IMR-90 (cell line): ENCODE measurements at regions not wholly inside any gene's neighbourhood (a gene's known extent, or its start where the extent isn't known, plus 50 kb on each side); places are given as distances from the start of the nearest gene placed in this dataset.

Experiments
- ATAC-seq: fragments of 200-7000 bp; cut with Tn5 transposase; 2 replicates; pipeline ENCODE4 v1.9.1; 2020; ENCODE audit warnings: low read depth, mild to moderate bottlenecking, moderate library complexity
- BruUV-seq: library from RNA; stranded (reverse); fragments of 400-500 nt; replicated peaks from 2 replicates; lab custom pipeline; 2021; lab: Mats Ljungman, UMichigan
- CTCF ChIA-PET: fragments of 300-600 bp; formaldehyde crosslinking; extraction: SDS; loops from one replicate; lab custom pipeline; 2021; ENCODE audit warnings: antibody characterized with exemption; lab: Yijun Ruan, JAX
- POLR2A ChIA-PET: fragments of 300-600 bp; sonication (Branson Sonifier 250); formaldehyde crosslinking; loops from one replicate; lab custom pipeline; 2022; ENCODE audit warnings: antibody characterized with exemption; ENCODE audit not compliant: unreplicated experiment; lab: Charles Lee
- DNase-seq: peaks from one replicate; pipeline ENCODE4 v3.0.0; 2013
- H2AFZ ChIP-seq: replicated peaks from 2 replicates; pipeline ENCODE3; 2013; ENCODE audit warnings: low read length, mild to moderate bottlenecking; ENCODE audit not compliant: poor library complexity
- H2AK5ac ChIP-seq: 2 replicates; pipeline ENCODE4 v1.6.1; 2013; ENCODE audit warnings: low read depth, low read length, inconsistent platforms
- H2AK9ac ChIP-seq: replicated peaks from 2 replicates; pipeline ENCODE3; 2013; ENCODE audit warnings: mild to moderate bottlenecking, low read depth, low read length, moderate library complexity; ENCODE audit not compliant: poor library complexity
- H2BK120ac ChIP-seq: 2 replicates; pipeline ENCODE4 v1.6.1; 2013; ENCODE audit warnings: low read depth, low read length, inconsistent platforms
- H2BK15ac ChIP-seq: 3 replicates; pipeline ENCODE4 v1.6.1; 2013; ENCODE audit warnings: low read depth, low read length, inconsistent platforms
- H2BK20ac ChIP-seq: 2 replicates; pipeline ENCODE4 v1.6.1; 2013; ENCODE audit warnings: low read depth, mild to moderate bottlenecking, inconsistent platforms, low read length, moderate library complexity
- H2BK5ac ChIP-seq: 2 replicates; pipeline ENCODE4 v1.6.1; 2013; ENCODE audit warnings: mild to moderate bottlenecking, low read depth, low read length, inconsistent platforms; ENCODE audit not compliant: poor library complexity, severe bottlenecking
- H3K14ac ChIP-seq: replicated peaks from 2 replicates; pipeline ENCODE4 v1.6.1; 2013; ENCODE audit warnings: low read depth, low read length, inconsistent platforms
- H3K18ac ChIP-seq: 2 replicates; pipeline ENCODE4 v1.6.1; 2013; ENCODE audit warnings: low read depth, low read length, control low read depth
- H3K23ac ChIP-seq: 2 replicates; pipeline ENCODE4 v1.6.1; 2013; ENCODE audit warnings: low read depth, low read length, inconsistent platforms
- H3K27ac ChIP-seq: 2 replicates; pipeline ENCODE4 v1.5.1; 2013; ENCODE audit warnings: mild to moderate bottlenecking, control low read depth, low read length; ENCODE audit not compliant: insufficient read depth
- H3K27me3 ChIP-seq: 2 replicates; pipeline ENCODE4 v1.6.1; 2013; ENCODE audit warnings: low read length; ENCODE audit not compliant: control insufficient read depth, insufficient read depth
- H3K36me3 ChIP-seq: 2 replicates; pipeline ENCODE4 v1.6.1; 2013; ENCODE audit warnings: low read length, mixed read lengths; ENCODE audit not compliant: control insufficient read depth, insufficient read depth
- H3K4ac ChIP-seq: 2 replicates; pipeline ENCODE4 v1.6.1; 2013; ENCODE audit warnings: low read depth, low read length, inconsistent platforms
- H3K4me1 ChIP-seq: 2 replicates; pipeline ENCODE4 v1.6.1; 2013; ENCODE audit warnings: low read length, mixed read lengths; ENCODE audit not compliant: control insufficient read depth, insufficient read depth
- H3K4me2 ChIP-seq: 2 replicates; pipeline ENCODE4 v1.6.1; 2013; ENCODE audit warnings: low read depth, mild to moderate bottlenecking, control low read depth, low read length, moderate library complexity
- H3K4me3 ChIP-seq: 2 replicates; pipeline ENCODE4 v1.5.1; 2013; ENCODE audit warnings: low read depth, mild to moderate bottlenecking, control low read depth, low read length, moderate library complexity; ENCODE audit not compliant: insufficient read depth
- H3K56ac ChIP-seq: 2 replicates; pipeline ENCODE4 v1.6.1; 2013; ENCODE audit warnings: low read length, inconsistent platforms; ENCODE audit not compliant: insufficient read depth; ENCODE audit errors: extremely low read depth
- H3K79me1 ChIP-seq, 2 experiments: 2 replicates each; pipeline ENCODE4 v1.6.1; 2013; ENCODE audit warnings: low read length in 2 of 2, inconsistent platforms in 1 of 2, low read depth in 1 of 2
- H3K9ac ChIP-seq: 2 replicates; pipeline ENCODE4 v1.6.1; 2013; ENCODE audit warnings: low read depth, low read length, control low read depth
- H3K9me1 ChIP-seq: 2 replicates; pipeline ENCODE4 v1.6.1; 2013; ENCODE audit warnings: low read length, inconsistent platforms; ENCODE audit not compliant: insufficient read depth
- H3K9me3 ChIP-seq: 2 replicates; pipeline ENCODE4 v1.6.1; 2013; ENCODE audit warnings: low read length; ENCODE audit not compliant: control insufficient read depth, insufficient read depth
- H4K20me1 ChIP-seq: 2 replicates; pipeline ENCODE4 v1.6.1; 2013; ENCODE audit warnings: low read length, inconsistent platforms; ENCODE audit not compliant: insufficient read depth
- H4K5ac ChIP-seq: 2 replicates; pipeline ENCODE4 v1.6.1; 2013; ENCODE audit warnings: mild to moderate bottlenecking, low read depth, low read length, control low read depth
- H4K8ac ChIP-seq, 2 experiments: 2 replicates each; pipeline ENCODE4 v1.6.1; 2013; ENCODE audit warnings: low read depth in 2 of 2, low read length in 2 of 2, control low read depth in 1 of 2, inconsistent platforms in 1 of 2
- H4K91ac ChIP-seq: 2 replicates; pipeline ENCODE4 v1.6.1; 2013; ENCODE audit warnings: low read depth, low read length, inconsistent platforms; ENCODE audit not compliant: insufficient read depth
- BHLHE40 ChIP-seq: fragments of 150-350 bp; IDR thresholded peaks from 2 replicates; pipeline ENCODE4 v1.6.1; 2016; ENCODE audit warnings: mild to moderate bottlenecking, low read depth, low read length
- CEBPB ChIP-seq: IDR thresholded peaks from 2 replicates; pipeline ENCODE4 v1.6.1; 2012; ENCODE audit warnings: low read depth, low read length, improper control_type of control experiment
- FOS ChIP-seq: fragments of 150-350 bp; IDR thresholded peaks from 2 replicates; pipeline ENCODE4 v1.6.1; 2016; ENCODE audit warnings: low read depth, low read length
- MAZ ChIP-seq: IDR thresholded peaks from 2 replicates; pipeline ENCODE4 v1.6.1; 2012; ENCODE audit warnings: low read depth, mild to moderate bottlenecking, low read length, improper control_type of control experiment, moderate library complexity, borderline replicate concordance
- NFE2L2 ChIP-seq: fragments of 150-350 bp; IDR thresholded peaks from 2 replicates; pipeline ENCODE4 v1.6.1; 2016; ENCODE audit warnings: low read depth, mild to moderate bottlenecking, low read length
- POLR2A ChIP-seq: IDR thresholded peaks from 2 replicates; pipeline ENCODE4 v1.6.1; 2012; ENCODE audit warnings: mild to moderate bottlenecking, low read depth, low read length
- RFX5 ChIP-seq: IDR thresholded peaks from 2 replicates; pipeline ENCODE4 v1.8.0; 2012; ENCODE audit warnings: low read depth, mild to moderate bottlenecking, low read length, moderate library complexity
- WGBS, 2 experiments: methylation state at CpG; one replicate each; pipeline versions ENCODE4 v1.1.5 to v1.1.7; 2013; ENCODE audit warnings: missing lambda C conversion rate in 2 of 2; ENCODE audit not compliant: insufficient read length in 1 of 2; ENCODE audit errors: extremely low coverage in 2 of 2; 5-methylcytosine and 5-hydroxymethylcytosine counted together
- dilution Hi-C: fragments of 300-500 bp; cut with HindIII; formaldehyde crosslinking; loops from one replicate; pipeline ENCODE4 v1.14.3; 2018; ENCODE audit warnings: low sequenced_read_pairs; ENCODE audit not compliant: unreplicated experiment
- in situ Hi-C: fragments of 300-500 bp; cut with MboI; formaldehyde crosslinking; loops from 3 replicates; pipeline ENCODE4 v1.14.3; 2019; ENCODE audit warnings: low sequenced_read_pairs, inconsistent platforms, mixed read lengths
- intact Hi-C: fragments of 100-400 bp; cut with micrococcal nuclease; formaldehyde crosslinking; loops from 2 replicates; pipeline ENCODE4 v1.10.0; 2022

DNA sequence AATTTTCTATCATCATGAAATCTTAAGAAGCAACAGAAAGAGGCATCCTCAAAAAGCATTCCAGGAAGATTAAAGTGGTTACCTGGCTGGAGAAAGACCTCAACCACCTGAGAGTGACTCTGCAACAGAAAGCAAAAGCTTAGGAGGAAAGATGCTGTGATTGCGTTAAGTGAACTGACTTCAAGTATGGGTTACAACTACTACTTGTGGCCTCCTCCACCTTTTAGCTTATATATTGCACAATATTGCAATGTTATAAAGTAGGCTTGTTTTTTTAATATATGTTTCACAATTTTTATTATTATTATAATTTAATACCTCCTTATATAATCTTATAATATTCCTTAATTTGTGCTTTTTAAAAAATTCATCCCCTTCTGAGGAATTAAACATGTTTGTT, 1407.5 kb downstream of the KCNT2 start:
- no CpG with 5 or more reads among the region's 1 CpG for WGBS, 2 experiments
- no peak overlapping the region for H3K56ac ChIP-seq
- no peak overlapping the region for H2BK5ac ChIP-seq
- ChIA-PET POLR2A (no interaction called here), CTCF (interaction anchor here (0.7 kb wide), 1 partner anchor 1626 kb away, joined by 4 read pairs; no protein-coding TSS in a partner anchor)
- in situ Hi-C loops (no loop called here), dilution Hi-C loops (no loop called here), intact Hi-C loops (no loop called here)
- H3K23ac ChIP-seq: no peak overlapping the region
- H2AFZ ChIP-seq: no peak overlapping the region
- DNase-seq (no peak), ATAC-seq (no peak)
- no peak overlapping the region for H3K4ac ChIP-seq
- no TSS peak for BruUV-seq
- no peaks in the 10 kb centered on the region for H3K79me1 ChIP-seq
- no peak overlapping the region for H4K5ac ChIP-seq
- H3K4me1 ChIP-seq: peaks cover 2% of the 10 kb centered on the region; the same call in 1 of the 2 replicates
- no peaks in the 10 kb centered on the region for H3K9me1 ChIP-seq
- no peak overlapping the region for H3K14ac ChIP-seq
- H3K27me3 ChIP-seq: no peaks in the 10 kb centered on the region
- H4K91ac ChIP-seq: no peak overlapping the region
- no peaks in the 10 kb centered on the region for H3K36me3 ChIP-seq
- H3K4me3 ChIP-seq: no peak overlapping the region
- no peak overlapping the region for H2BK15ac ChIP-seq
- H3K18ac ChIP-seq: no peak overlapping the region
- H3K4me2 ChIP-seq: no peak overlapping the region
- H3K9me3 ChIP-seq: no peaks in the 10 kb centered on the region
- H2BK120ac ChIP-seq: no peak overlapping the region
- TF ChIP-seq BHLHE40 (no peak), FOS (no peak), MAZ (no peak), RFX5 (no peak), POLR2A (no peak), NFE2L2 (no peak), CEBPB (peak; percentile 60; the same call in 1 of the 2 replicates)
- H2BK20ac ChIP-seq: no peak overlapping the region
- H2AK5ac ChIP-seq: no peak overlapping the region
- H2AK9ac ChIP-seq: no peak overlapping the region
- H3K27ac ChIP-seq: no peak overlapping the region
- H3K9ac ChIP-seq: no peak overlapping the region
- H4K8ac ChIP-seq: no peak overlapping the region
- no peaks in the 10 kb centered on the region for H4K20me1 ChIP-seq
